ENCODE measurements at regions not wholly inside any gene's neighbourhood (a gene's known extent, or its start where the extent isn't known, plus 50 kb on each side); places are given as distances from the start of the nearest gene placed in this dataset.
"Not testable (repeated sequence)": the region's sequence is repeated elsewhere in the genome, so short reads cannot be mapped to it uniquely, and the experiment has no call there.

DNA sequence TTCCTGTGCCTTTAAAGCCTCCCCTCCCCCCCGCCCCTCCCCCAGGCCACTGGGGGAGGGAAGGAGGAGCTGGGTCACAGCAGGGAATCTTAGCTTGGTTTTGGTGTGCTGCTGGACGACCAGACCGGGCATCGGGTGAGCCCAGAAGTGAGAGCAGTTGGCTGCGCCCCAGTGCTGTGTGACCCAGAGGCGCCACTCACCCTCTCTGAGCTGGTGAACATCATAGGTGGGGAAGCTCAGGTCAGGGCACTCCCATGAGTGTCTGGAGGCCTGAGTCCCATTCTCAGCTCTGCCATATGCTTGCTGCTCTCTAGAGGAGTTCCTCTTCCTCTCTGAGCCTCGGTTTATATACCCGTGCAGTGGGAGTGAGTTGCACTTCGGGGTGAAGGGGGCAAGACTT lies 3077.5 kb downstream of the RPIA start:
- H3K4me1 Mint-ChIP-seq: peaks cover 13% of the 10 kb centered on the region
- H3K27me3 Mint-ChIP-seq (ENCODE audit: low read depth); DNase-seq (ENCODE audit: low spot score in 2 of 2, unreplicated experiment in 2 of 2); H3K4me3 Mint-ChIP-seq; H3K9me3 Mint-ChIP-seq; H3K36me3 Mint-ChIP-seq; H3K27ac Mint-ChIP-seq: not testable (repeated sequence)

- H3K9me3 Mint-ChIP-seq; H3K4me1 Mint-ChIP-seq; H3K36me3 Mint-ChIP-seq; DNase-seq (ENCODE audit: low spot score in 2 of 2, unreplicated experiment in 2 of 2); H3K4me3 Mint-ChIP-seq; H3K27ac Mint-ChIP-seq; H3K27me3 Mint-ChIP-seq (ENCODE audit: low read depth): not testable (repeated sequence)
Observed at GRCh38 chr2:91770046-91770575, 3078.6 kb downstream of the RPIA start.

DNA sequence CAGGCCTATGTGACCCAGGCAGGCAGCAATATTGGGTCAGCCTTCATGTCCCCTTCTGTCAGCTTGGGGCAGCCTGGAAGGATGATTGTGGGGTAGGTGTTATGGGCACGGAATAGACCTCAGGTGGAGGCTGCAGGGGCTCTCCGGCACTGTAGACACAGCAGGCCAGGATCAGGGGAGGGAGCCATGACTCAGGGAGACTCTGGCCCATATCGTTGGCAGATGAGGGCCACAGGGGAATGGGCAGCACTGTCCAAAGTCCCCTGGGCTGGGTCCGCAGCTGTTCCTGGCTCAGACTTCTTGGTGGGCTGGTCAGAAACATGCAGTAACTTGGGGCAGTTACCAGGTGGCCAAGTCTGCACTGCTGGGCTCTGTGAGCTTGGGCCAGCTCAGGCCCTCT lies 3080.1 kb downstream of the RPIA start:
- H3K27ac Mint-ChIP-seq; DNase-seq (ENCODE audit: low spot score in 2 of 2, unreplicated experiment in 2 of 2); H3K36me3 Mint-ChIP-seq; H3K4me1 Mint-ChIP-seq; H3K9me3 Mint-ChIP-seq; H3K27me3 Mint-ChIP-seq (ENCODE audit: low read depth); H3K4me3 Mint-ChIP-seq: not testable (repeated sequence)

DNA sequence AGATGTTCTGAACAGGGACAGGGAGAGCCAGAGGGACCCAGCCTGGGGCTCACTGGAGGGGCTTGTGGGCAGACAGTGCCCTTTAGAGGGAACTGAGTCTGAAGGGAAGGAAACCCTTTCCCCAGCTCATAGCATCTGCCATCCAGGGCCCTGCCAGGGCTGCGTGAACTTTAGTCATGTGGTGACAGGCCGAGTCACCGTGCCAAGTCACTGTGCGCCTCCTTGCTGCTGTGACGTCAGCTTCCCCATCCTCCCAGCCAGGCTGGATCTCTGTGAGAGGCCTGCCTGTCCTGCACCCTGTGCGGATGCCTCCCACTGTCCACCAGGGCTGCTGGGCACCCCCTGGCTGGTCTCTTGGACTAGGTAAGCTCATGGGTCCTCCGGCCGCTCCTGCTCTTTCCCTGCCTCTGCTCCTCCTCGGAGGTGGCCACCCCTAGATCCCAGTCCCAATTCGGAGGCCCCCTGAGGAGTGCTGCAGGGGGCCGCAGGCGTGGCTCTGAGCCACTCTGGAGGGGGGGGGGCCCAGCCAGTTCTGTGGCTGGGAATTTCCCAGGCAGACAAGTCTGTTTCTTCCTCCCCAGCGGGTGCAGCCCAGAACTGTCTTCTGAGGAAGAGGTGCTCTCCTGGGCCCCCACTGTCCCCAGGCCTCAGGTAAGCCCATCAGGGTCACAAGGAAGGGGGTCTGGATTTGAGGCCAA lies 3080.9 kb downstream of the RPIA start:
- H3K9me3 Mint-ChIP-seq; H3K4me3 Mint-ChIP-seq; H3K4me1 Mint-ChIP-seq; H3K36me3 Mint-ChIP-seq; DNase-seq (ENCODE audit: low spot score in 2 of 2, unreplicated experiment in 2 of 2); H3K27ac Mint-ChIP-seq; H3K27me3 Mint-ChIP-seq (ENCODE audit: low read depth): not testable (repeated sequence)

DNA sequence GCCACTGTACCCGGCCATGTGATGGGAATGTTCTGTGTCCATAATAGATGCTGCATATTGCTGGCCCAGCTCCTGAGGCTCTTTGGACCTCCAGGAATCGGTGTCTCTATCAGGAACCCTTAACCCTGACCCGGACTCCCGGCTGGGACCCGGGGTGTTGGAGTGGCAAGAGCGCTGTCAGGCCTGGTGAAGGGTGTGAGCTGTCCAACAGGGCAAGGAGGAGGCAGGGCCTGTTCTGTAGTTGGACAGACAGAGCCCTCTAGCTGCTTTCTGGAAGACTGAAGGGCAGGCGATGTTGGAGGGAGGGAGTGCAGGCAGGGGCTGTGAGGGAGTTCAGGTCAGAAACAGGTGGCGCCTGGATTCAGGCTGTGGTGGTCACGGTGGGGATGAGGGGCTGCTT lies 3082.3 kb downstream of the RPIA start:
- not testable (repeated sequence) for H3K27me3 Mint-ChIP-seq (ENCODE audit: low read depth); H3K9me3 Mint-ChIP-seq; H3K4me1 Mint-ChIP-seq; DNase-seq (ENCODE audit: low spot score in 2 of 2, unreplicated experiment in 2 of 2); H3K36me3 Mint-ChIP-seq; H3K4me3 Mint-ChIP-seq; H3K27ac Mint-ChIP-seq

DNA sequence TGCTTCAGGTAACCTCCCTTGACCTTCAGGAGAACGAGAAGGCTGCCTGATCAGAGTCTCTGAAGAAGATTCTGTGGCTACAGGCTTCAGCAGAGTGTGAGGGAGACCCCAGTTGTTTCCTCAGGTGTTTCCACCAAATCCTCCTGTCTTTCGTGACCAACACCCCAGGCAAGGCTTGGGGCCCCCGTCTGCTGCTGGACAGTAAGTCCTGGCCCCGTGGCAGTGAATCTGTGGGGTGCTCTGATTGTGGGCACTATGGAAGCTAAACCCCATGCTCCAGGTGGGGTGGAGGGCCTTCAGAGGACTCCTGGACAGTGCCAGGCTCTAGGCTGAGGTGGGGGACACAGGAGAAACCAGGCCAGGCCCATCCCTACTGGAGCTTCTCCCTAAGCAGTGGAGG lies 3083.7 kb downstream of the RPIA start:
- H3K9me3 Mint-ChIP-seq; DNase-seq (ENCODE audit: low spot score in 2 of 2, unreplicated experiment in 2 of 2): not testable (repeated sequence)

GRCh38 chr2:91780324-91780723 lies 3088.9 kb downstream of the RPIA start:
- H3K27me3 Mint-ChIP-seq (ENCODE audit: low read depth); H3K4me3 Mint-ChIP-seq; H3K9me3 Mint-ChIP-seq; DNase-seq (ENCODE audit: low spot score in 2 of 2, unreplicated experiment in 2 of 2); H3K27ac Mint-ChIP-seq; H3K4me1 Mint-ChIP-seq; H3K36me3 Mint-ChIP-seq: not testable (repeated sequence)

More for the DNA sequence above, 3083.7 kb downstream of the RPIA start:
- H3K4me3 Mint-ChIP-seq; H3K27ac Mint-ChIP-seq; H3K4me1 Mint-ChIP-seq; H3K27me3 Mint-ChIP-seq (ENCODE audit: low read depth); H3K36me3 Mint-ChIP-seq: not testable (repeated sequence)

DNA sequence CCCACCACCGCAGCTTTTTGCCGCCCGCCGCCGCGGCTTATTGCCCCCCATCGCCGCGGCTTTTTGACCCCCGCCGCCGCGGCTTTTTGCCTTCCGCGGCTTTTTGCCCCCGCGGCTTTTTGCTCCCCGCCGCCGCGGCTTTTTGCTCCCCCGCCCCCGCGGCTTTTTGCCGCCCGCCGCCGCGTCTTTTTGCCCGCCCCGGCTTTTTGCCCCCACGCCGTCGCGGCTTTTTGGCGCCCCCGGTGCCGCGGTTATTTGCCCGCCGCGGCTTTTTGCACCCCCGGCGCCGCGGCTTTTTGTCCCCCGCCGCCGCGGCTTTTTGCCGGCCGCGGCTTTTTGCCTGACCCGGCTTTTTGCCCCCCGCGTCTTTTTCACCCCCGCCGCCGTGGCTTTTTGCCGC lies 3061.8 kb upstream of the TEKT4 start:
- H3K4me3 Mint-ChIP-seq; H3K27ac Mint-ChIP-seq; H3K9me3 Mint-ChIP-seq; H3K27me3 Mint-ChIP-seq (ENCODE audit: low read depth); H3K36me3 Mint-ChIP-seq; H3K4me1 Mint-ChIP-seq; DNase-seq (ENCODE audit: low spot score in 2 of 2, unreplicated experiment in 2 of 2): not testable (repeated sequence)

DNA sequence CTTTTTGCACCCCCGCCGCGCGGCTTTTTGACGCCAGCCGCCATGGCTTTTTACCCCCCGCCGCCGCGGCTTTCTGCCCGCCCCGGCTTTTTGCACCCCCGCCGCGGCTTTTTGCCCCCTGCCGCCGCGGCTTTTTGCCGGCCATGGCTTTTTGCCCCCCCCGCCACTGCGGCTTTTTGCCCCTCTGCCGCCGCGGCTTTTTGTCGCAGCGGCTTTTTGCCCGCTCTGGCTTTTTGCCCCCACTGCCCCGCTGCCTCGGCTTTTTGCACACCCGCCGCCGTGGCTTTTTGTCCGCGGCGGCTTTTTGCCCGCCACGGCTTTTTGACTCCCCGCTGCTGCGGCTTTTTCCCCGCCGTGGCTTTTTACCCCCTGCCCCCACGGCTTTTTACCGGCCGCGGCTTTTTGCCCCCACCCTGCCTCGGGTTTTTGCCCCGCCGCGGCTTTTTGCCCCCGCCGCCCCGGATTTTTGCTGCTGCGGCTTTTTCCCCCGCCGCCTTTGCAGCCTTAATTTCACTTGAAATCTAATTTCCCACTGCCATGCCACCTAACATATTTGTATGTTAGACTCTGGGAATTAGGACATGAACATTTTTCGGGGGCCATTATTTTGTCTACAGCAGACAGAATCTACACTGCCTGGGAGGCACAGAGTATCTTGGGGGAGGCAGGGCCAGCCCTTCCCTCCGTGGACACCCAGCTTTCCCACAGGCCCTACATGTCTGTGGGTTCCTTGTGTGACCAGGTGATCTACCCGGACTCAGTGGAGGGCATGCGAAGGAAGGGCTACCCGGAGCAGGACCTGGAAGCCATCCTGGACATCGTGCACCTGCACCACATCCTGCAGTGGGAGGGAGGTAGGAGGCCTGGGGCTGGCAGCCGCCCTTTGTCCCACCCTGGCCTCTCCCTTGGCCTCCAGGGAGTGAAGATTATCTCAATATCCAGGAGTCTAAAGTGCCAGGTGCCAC lies 3031.0 kb upstream of the TEKT4 start:
- no peaks in the 10 kb centered on the region for H3K36me3 Mint-ChIP-seq
- no peaks in the 10 kb centered on the region for H3K4me1 Mint-ChIP-seq
- H3K9me3 Mint-ChIP-seq: peaks cover 8% of the 10 kb centered on the region
- DNase-seq (ENCODE audit: low spot score in 2 of 2, unreplicated experiment in 2 of 2): no peak
- no peak overlapping the region for H3K4me3 Mint-ChIP-seq
- H3K27me3 Mint-ChIP-seq (ENCODE audit: low read depth): no peaks in the 10 kb centered on the region
- no peak overlapping the region for H3K27ac Mint-ChIP-seq
- TF ChIP-seq, protein P1, sequence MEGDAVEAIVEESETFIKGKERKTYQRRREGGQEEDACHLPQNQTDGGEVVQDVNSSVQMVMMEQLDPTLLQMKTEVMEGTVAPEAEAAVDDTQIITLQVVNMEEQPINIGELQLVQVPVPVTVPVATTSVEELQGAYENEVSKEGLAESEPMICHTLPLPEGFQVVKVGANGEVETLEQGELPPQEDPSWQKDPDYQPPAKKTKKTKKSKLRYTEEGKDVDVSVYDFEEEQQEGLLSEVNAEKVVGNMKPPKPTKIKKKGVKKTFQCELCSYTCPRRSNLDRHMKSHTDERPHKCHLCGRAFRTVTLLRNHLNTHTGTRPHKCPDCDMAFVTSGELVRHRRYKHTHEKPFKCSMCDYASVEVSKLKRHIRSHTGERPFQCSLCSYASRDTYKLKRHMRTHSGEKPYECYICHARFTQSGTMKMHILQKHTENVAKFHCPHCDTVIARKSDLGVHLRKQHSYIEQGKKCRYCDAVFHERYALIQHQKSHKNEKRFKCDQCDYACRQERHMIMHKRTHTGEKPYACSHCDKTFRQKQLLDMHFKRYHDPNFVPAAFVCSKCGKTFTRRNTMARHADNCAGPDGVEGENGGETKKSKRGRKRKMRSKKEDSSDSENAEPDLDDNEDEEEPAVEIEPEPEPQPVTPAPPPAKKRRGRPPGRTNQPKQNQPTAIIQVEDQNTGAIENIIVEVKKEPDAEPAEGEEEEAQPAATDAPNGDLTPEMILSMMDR (IDR thresholded peaks at IDR 0.05; ENCODE audit: unreplicated experiment): no peak

GRCh38 chr2:91842264-91842663 lies 3029.0 kb upstream of the TEKT4 start:
- not testable (repeated sequence) for H3K27me3 Mint-ChIP-seq (ENCODE audit: low read depth); H3K36me3 Mint-ChIP-seq; H3K27ac Mint-ChIP-seq; H3K4me1 Mint-ChIP-seq; DNase-seq (ENCODE audit: low spot score in 2 of 2, unreplicated experiment in 2 of 2); H3K4me3 Mint-ChIP-seq
- peaks cover 18% of the 10 kb centered on the region for H3K9me3 Mint-ChIP-seq

DNA sequence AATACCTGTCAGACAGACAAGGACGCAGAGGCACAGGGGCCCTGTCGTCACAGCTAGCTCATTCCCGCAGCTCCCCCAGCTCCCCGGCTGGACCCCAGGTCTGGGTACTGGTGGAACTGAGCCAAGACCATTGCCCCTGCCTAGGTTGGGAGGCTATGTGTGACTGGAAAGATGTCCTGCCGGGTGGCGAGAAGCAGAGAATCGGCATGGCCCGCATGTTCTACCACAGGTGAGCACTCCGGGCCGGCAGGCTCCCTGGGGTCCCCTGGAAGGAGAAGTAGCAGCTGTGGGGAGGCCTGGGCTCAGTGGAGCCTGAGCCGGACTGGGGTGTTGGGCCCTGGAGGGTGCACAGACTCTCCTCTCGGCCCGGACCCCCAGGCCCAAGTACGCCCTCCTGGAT lies 3028.3 kb upstream of the TEKT4 start:
- not testable (repeated sequence) for H3K36me3 Mint-ChIP-seq; DNase-seq (ENCODE audit: low spot score in 2 of 2, unreplicated experiment in 2 of 2); H3K27ac Mint-ChIP-seq; H3K4me3 Mint-ChIP-seq; H3K27me3 Mint-ChIP-seq (ENCODE audit: low read depth); H3K4me1 Mint-ChIP-seq
- peaks cover 22% of the 10 kb centered on the region for H3K9me3 Mint-ChIP-seq

DNA sequence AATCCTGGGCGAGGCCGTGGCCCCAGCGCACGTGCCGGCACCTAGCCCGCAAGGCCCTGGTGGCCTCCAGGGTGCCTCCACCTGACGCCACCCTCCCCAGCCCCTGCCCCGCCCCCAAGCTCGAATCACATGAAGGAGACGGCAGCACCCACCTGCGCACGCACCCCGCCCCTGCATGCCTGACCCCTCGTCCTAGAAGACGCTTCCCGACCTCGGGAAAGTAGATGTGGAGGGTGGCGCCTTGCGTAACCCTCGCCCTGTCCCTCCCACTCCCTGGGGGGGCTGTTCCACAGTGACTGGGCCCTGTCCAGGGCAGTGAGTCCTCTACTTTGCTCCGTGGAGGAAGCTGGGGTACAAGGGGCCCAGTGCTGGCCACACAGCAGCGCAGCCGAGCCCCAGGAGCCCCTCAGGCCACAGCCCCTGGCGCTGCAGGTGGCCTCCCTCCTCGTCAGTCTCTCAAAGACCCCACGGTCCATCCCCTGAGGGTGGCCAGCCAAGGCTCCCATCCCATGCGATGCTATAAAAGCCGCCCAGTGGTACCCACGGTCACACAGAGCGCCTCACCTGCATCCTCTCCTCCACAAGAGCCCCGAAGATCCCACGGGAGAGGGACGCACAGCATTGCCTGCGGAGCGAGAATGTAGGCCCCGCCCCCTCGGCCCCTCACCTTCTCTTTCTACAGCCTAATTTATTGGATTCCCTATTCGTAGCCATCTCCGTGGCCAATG lies 3027.3 kb upstream of the TEKT4 start:
- not testable (repeated sequence) for H3K27me3 Mint-ChIP-seq (ENCODE audit: low read depth); DNase-seq (ENCODE audit: low spot score in 2 of 2, unreplicated experiment in 2 of 2); H3K36me3 Mint-ChIP-seq; H3K4me1 Mint-ChIP-seq; H3K27ac Mint-ChIP-seq; H3K4me3 Mint-ChIP-seq
- peaks cover 22% of the 10 kb centered on the region for H3K9me3 Mint-ChIP-seq

Measured in mesothelial cell of epicardium (in vitro differentiated cells).